HG03066 (cell line): ENCODE measurements at regions not wholly inside any gene's neighbourhood (a gene's known extent, or its start where the extent isn't known, plus 50 kb on each side); places are given as distances from the start of the nearest gene placed in this dataset.

Experiments used
- ATAC-seq: cut with Tn5 transposase; IDR thresholded peaks from one replicate; pipeline ENCODE4 v1.9.1; 2021; ENCODE audit warnings: low read depth; ENCODE audit not compliant: unreplicated experiment

- no peak for ATAC-seq
Measured at GRCh38 chr2:129103936-129104878, 785.5 kb upstream of the HS6ST1 start.

- no peak for ATAC-seq
Measured at GRCh38 chr2:129112181-129112580, 793.5 kb upstream of the HS6ST1 start.

GRCh38 chr2:129113776-129114175 is 795.1 kb upstream of the HS6ST1 start:
- ATAC-seq, result no peak

- ATAC-seq, result no peak
Measured at GRCh38 chr2:129117434-129117833, 798.8 kb upstream of the HS6ST1 start.

GRCh38 chr2:129118296-129118695 is 799.6 kb upstream of the HS6ST1 start:
- no peak for ATAC-seq

- no peak for ATAC-seq
Measured at GRCh38 chr2:129129087-129129486, 810.4 kb upstream of the HS6ST1 start.

- no peak for ATAC-seq
Measured at GRCh38 chr2:129133692-129134641, 815.3 kb upstream of the HS6ST1 start.

- ATAC-seq, result no peak
Measured at GRCh38 chr2:129135017-129135416, 816.3 kb upstream of the HS6ST1 start.

GRCh38 chr2:129139380-129139779 is 820.7 kb upstream of the HS6ST1 start:
- ATAC-seq, result no peak

GRCh38 chr2:129142465-129142864 is 823.8 kb upstream of the HS6ST1 start:
- no peak for ATAC-seq

GRCh38 chr2:129144082-129144791 is 825.6 kb upstream of the HS6ST1 start:
- no peak for ATAC-seq

- no peak for ATAC-seq
Measured at GRCh38 chr2:129152514-129152913, 827.0 kb upstream of the RAB6C start.

GRCh38 chr2:129160879-129161278 is 818.6 kb upstream of the RAB6C start:
- no peak for ATAC-seq

- no peak for ATAC-seq
Measured at GRCh38 chr2:129164220-129164949, 815.1 kb upstream of the RAB6C start.

- ATAC-seq, result no peak
Measured at GRCh38 chr2:129165006-129165405, 814.5 kb upstream of the RAB6C start.

- no peak for ATAC-seq
Measured at GRCh38 chr2:129167456-129167855, 812.0 kb upstream of the RAB6C start.

GRCh38 chr2:129170570-129170969 is 808.9 kb upstream of the RAB6C start:
- ATAC-seq, result no peak

- ATAC-seq, result no peak
Measured at GRCh38 chr2:129174143-129174542, 805.3 kb upstream of the RAB6C start.

GRCh38 chr2:129175051-129175450 is 804.4 kb upstream of the RAB6C start:
- no peak for ATAC-seq

- no peak for ATAC-seq
Measured at GRCh38 chr2:129176375-129176774, 803.1 kb upstream of the RAB6C start.
